SK-N-SH (cell line): ENCODE measurements at regions not wholly inside any gene's neighbourhood (a gene's known extent, or its start where the extent isn't known, plus 50 kb on each side); places are given as distances from the start of the nearest gene placed in this dataset.

Experiments
- CTCF ChIA-PET: fragments of 300-600, 350-600 bp; formaldehyde crosslinking; extraction: SDS; loops from one replicate; lab custom pipeline; 2021; lab: Yijun Ruan, JAX
- POLR2A ChIA-PET: fragments of 350-600 bp; sonication (Branson Sonifier 250); formaldehyde crosslinking; extraction: SDS; loops from one replicate; lab custom pipeline; 2020; ENCODE audit warnings: antibody characterized with exemption, inconsistent platforms; lab: Yijun Ruan, JAX
- DNase-seq: peaks from one replicate; pipeline ENCODE4 v3.0.0; 2012
- H2AFZ ChIP-seq: fragments of 200-600 bp; sonication (generic); 2 replicates; pipeline ENCODE4 v1.8.1; 2016; ENCODE audit warnings: antibody characterized with exemption, mild to moderate bottlenecking, low read depth
- H3F3A ChIP-seq: fragments of 200-600 bp; sonication (generic); replicated peaks from 2 replicates; pipeline ENCODE3; 2016; ENCODE audit warnings: antibody characterized with exemption, mild to moderate bottlenecking; ENCODE audit not compliant: insufficient read depth
- H3K27ac ChIP-seq, 2 experiments: fragments of 200-500 bp in 1 of 2; fragments of 200-600 bp in 1 of 2; sonication (Bioruptor generic) in 1 of 2; sonication (generic), shearing (Covaris generic) in 1 of 2; 2 replicates each; pipeline versions ENCODE4 v1.5.1 to v1.6.1; 2014 to 2016; ENCODE audit warnings: low read depth in 2 of 2, inconsistent platforms in 1 of 2, low read length in 1 of 2, mild to moderate bottlenecking in 1 of 2, mixed read lengths in 1 of 2
- H3K27me3 ChIP-seq: fragments of 200-600 bp; sonication (generic), shearing (Covaris generic); 2 replicates; pipeline ENCODE4 v1.6.1; 2016; ENCODE audit warnings: mixed run types; ENCODE audit not compliant: insufficient read depth
- H3K36me3 ChIP-seq, 2 experiments: fragments of 200-500 bp in 1 of 2; fragments of 200-600 bp in 1 of 2; sonication (Bioruptor generic) in 1 of 2; sonication (generic) in 1 of 2; replicated peaks in 1 of 2; 2 replicates each; pipeline versions ENCODE3 to v1.5.1; 2014 to 2016; ENCODE audit warnings: low read length in 1 of 2, mild to moderate bottlenecking in 1 of 2; ENCODE audit not compliant: insufficient read depth in 2 of 2, control insufficient read depth in 1 of 2
- H3K4me1 ChIP-seq, 2 experiments: fragments of 200-500 bp in 1 of 2; fragments of 200-600 bp in 1 of 2; sonication (Bioruptor generic) in 1 of 2; sonication (generic), shearing (Covaris generic) in 1 of 2; 2 replicates each; pipeline versions ENCODE4 v1.5.1 to v1.6.1; 2014 to 2016; ENCODE audit warnings: low read depth in 1 of 2, low read length in 1 of 2, mixed run types in 1 of 2; ENCODE audit not compliant: insufficient read depth in 2 of 2, control insufficient read depth in 1 of 2
- H3K4me2 ChIP-seq: fragments of 200-600 bp; sonication (generic), shearing (Covaris generic); 2 replicates; pipeline ENCODE4 v1.6.1; 2017; ENCODE audit warnings: mixed run types
- H3K4me3 ChIP-seq, 2 experiments: fragments of 200-500 bp in 1 of 2; fragments of 200-600 bp in 1 of 2; sonication (Bioruptor generic) in 1 of 2; sonication (generic), shearing (Covaris generic) in 1 of 2; 2 replicates each; pipeline versions ENCODE4 v1.5.1 to v1.8.1; 2014 to 2016; ENCODE audit warnings: low read depth in 2 of 2, inconsistent platforms in 1 of 2, low read length in 1 of 2, mild to moderate bottlenecking in 1 of 2, mixed read lengths in 1 of 2, moderate library complexity in 1 of 2
- H3K79me2 ChIP-seq: fragments of 200-600 bp; sonication (generic); 2 replicates; pipeline ENCODE4 v1.8.1; 2017; ENCODE audit warnings: mild to moderate bottlenecking; ENCODE audit not compliant: insufficient read depth
- H3K9ac ChIP-seq: fragments of 200-600 bp; sonication (generic); 2 replicates; pipeline ENCODE4 v1.6.1; 2017; ENCODE audit warnings: mixed run types
- H3K9me2 ChIP-seq: fragments of 200-600 bp; sonication (generic); 2 replicates; pipeline ENCODE4 v1.6.1; 2017; ENCODE audit warnings: mixed run types
- H3K9me3 ChIP-seq: fragments of 200-600 bp; sonication (generic); 2 replicates; pipeline ENCODE4 v1.6.1; 2017; ENCODE audit warnings: mixed run types, mild to moderate bottlenecking, moderate library complexity
- H4K20me1 ChIP-seq: fragments of 200-600 bp; sonication (generic); 2 replicates; pipeline ENCODE4 v1.6.1; 2017; ENCODE audit warnings: mild to moderate bottlenecking, mixed run types; ENCODE audit not compliant: insufficient read depth
- ELF1 ChIP-seq: IDR thresholded peaks from 2 replicates; pipeline ENCODE4 v1.4.0; 2012
- EP300 ChIP-seq, 2 experiments: IDR thresholded peaks; 2 replicates each; pipeline versions ENCODE4 v1.4.0 to v1.6.1; 2012; ENCODE audit warnings: borderline replicate concordance in 1 of 2, low read depth in 1 of 2, low read length in 1 of 2
- EZH2phosphoT487 ChIP-seq: fragments of 200-600 bp; sonication (generic); IDR thresholded peaks from 2 replicates; pipeline ENCODE4 v1.6.1; 2017; ENCODE audit warnings: low read depth, mixed run types, mild to moderate bottlenecking, antibody characterized with exemption, moderate library complexity, borderline replicate concordance
- FOSL2 ChIP-seq: IDR thresholded peaks from 2 replicates; pipeline ENCODE4 v1.4.0; 2012; ENCODE audit warnings: low read depth, mild to moderate bottlenecking, moderate library complexity, borderline replicate concordance
- FOXJ3 ChIP-seq: sonication (generic); formaldehyde crosslinking; IDR thresholded peaks from 2 replicates; pipeline ENCODE4 v1.5.1; 2020; ENCODE audit warnings: mild to moderate bottlenecking, missing genetic modification reagents
- GATA2 ChIP-seq: sonication (generic); formaldehyde crosslinking; IDR thresholded peaks from 2 replicates; pipeline ENCODE4 v1.5.0; 2020; ENCODE audit warnings: mild to moderate bottlenecking, missing genetic modification reagents
- JUND ChIP-seq: IDR thresholded peaks from 2 replicates; pipeline ENCODE4 v1.4.0; 2012
- MXI1 ChIP-seq: IDR thresholded peaks from 2 replicates; pipeline ENCODE4 v1.6.1; 2012; ENCODE audit warnings: mild to moderate bottlenecking, low read depth, low read length, improper control_type of control experiment
- NFIC ChIP-seq: IDR thresholded peaks from 2 replicates; pipeline ENCODE4 v1.4.0; 2012; ENCODE audit warnings: borderline replicate concordance
- POLR2AphosphoS5 ChIP-seq: IDR thresholded peaks from 2 replicates; pipeline ENCODE4 v1.6.1; 2012; ENCODE audit warnings: low read depth, low read length
- RAD21 ChIP-seq: IDR thresholded peaks from 2 replicates; pipeline ENCODE4 v1.6.1; 2012; ENCODE audit warnings: mild to moderate bottlenecking, low read length
- RCOR1 ChIP-seq: fragments of 150-350 bp; IDR thresholded peaks from 2 replicates; pipeline ENCODE4 v1.6.1; 2017; ENCODE audit warnings: antibody characterized with exemption, low read length
- RXRA ChIP-seq: IDR thresholded peaks from 2 replicates; pipeline ENCODE4 v1.4.0; 2012; ENCODE audit warnings: low read depth, mild to moderate bottlenecking, borderline replicate concordance
- SMC3 ChIP-seq: IDR thresholded peaks from 2 replicates; pipeline ENCODE4 v1.6.1; 2012; ENCODE audit warnings: low read depth, low read length, improper control_type of control experiment
- TAF1 ChIP-seq: IDR thresholded peaks from 2 replicates; pipeline ENCODE4 v1.6.1; 2012; ENCODE audit warnings: low read depth, mild to moderate bottlenecking, low read length, moderate library complexity, borderline replicate concordance
- TEAD4 ChIP-seq: IDR thresholded peaks from 2 replicates; pipeline ENCODE4 v1.4.0; 2012; ENCODE audit warnings: mild to moderate bottlenecking, borderline replicate concordance; ENCODE audit not compliant: insufficient read depth
- WGBS: methylation state at CpG from one replicate; pipeline ENCODE4 v1.1.6; 2017; ENCODE audit warnings: low lambda C conversion rate; 5-methylcytosine and 5-hydroxymethylcytosine counted together
- TF ChIP-seq, protein P1 (sequence below): fragments of 200-600 bp; sonication (generic); IDR thresholded peaks from 2 replicates; pipeline ENCODE4 v1.6.1; 2017; ENCODE audit warnings: antibody characterized with exemption, mild to moderate bottlenecking, moderate library complexity
- TF ChIP-seq, protein P2 (sequence below): IDR thresholded peaks from 2 replicates; pipeline ENCODE4 v1.6.1; 2012; ENCODE audit warnings: mild to moderate bottlenecking, low read depth, low read length, moderate library complexity
- TF ChIP-seq, protein P3 (sequence below): IDR thresholded peaks from 2 replicates; pipeline ENCODE4 v1.4.0; 2012; ENCODE audit warnings: low read depth, borderline replicate concordance
- TF ChIP-seq, protein P4 (sequence below): IDR thresholded peaks from 2 replicates; pipeline ENCODE4; 2012

DNA sequence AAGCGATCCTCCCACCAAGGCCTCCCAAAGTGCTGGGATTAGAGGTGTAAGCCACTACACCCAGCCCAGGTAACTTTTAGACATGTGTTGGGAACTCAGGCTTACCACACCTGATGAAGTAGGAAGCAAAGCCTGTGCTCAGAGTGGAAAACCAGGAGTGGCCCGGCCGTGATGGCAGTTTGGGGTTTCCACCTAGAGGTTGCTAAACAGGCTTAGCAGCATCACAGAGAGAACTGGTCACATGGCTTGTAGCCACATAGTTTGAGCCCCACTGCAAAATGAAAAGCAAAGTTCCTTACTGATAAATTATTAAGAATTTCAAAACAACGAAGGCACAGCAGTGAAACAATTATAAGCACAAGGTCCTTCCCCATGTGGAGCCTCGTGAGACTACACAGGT, 142.6 kb upstream of the CXADR start:
- H4K20me1 ChIP-seq, result no peaks in the 10 kb centered on the region
- CTCF ChIA-PET, result interaction anchor here (0.9 kb wide), 1 partner anchor 17 kb away, joined by 3 read pairs; no protein-coding TSS in a partner anchor
- H3K79me2 ChIP-seq, result no peaks in the 10 kb centered on the region
- DNase-seq, result no peak
- no peaks in the 10 kb centered on the region for H3K9me2 ChIP-seq
- H3K36me3 ChIP-seq, result no peaks in the 10 kb centered on the region
- no peaks in the 10 kb centered on the region; a peak in 1 of 4 replicates for H3K4me1 ChIP-seq
- no peak overlapping the region for H2AFZ ChIP-seq
- H3K9me3 ChIP-seq, result no peaks in the 10 kb centered on the region
- WGBS, result 69% methylated on average over 5 of the region's 5 CpGs
- TF ChIP-seq MXI1 (no peak), RXRA (no peak), SMC3 (no peak), FOXJ3 (CRISPR knock-in tag) (no peak), RAD21 (no peak), POLR2AphosphoS5 (no peak), TAF1 (no peak), EP300 (IDR thresholded peaks at IDR 0.05; ENCODE audit: borderline replicate concordance in 1 of 2, low read depth in 1 of 2, low read length in 1 of 2) (no peak), FOSL2 (no peak), TEAD4 (no peak), RCOR1 (no peak), GATA2 (CRISPR knock-in tag) (no peak), JUND (no peak), NFIC (no peak), ELF1 (no peak), EZH2phosphoT487 (no peak)
- TF ChIP-seq, protein P1, sequence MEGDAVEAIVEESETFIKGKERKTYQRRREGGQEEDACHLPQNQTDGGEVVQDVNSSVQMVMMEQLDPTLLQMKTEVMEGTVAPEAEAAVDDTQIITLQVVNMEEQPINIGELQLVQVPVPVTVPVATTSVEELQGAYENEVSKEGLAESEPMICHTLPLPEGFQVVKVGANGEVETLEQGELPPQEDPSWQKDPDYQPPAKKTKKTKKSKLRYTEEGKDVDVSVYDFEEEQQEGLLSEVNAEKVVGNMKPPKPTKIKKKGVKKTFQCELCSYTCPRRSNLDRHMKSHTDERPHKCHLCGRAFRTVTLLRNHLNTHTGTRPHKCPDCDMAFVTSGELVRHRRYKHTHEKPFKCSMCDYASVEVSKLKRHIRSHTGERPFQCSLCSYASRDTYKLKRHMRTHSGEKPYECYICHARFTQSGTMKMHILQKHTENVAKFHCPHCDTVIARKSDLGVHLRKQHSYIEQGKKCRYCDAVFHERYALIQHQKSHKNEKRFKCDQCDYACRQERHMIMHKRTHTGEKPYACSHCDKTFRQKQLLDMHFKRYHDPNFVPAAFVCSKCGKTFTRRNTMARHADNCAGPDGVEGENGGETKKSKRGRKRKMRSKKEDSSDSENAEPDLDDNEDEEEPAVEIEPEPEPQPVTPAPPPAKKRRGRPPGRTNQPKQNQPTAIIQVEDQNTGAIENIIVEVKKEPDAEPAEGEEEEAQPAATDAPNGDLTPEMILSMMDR, result no peak
- TF ChIP-seq, protein P2, sequence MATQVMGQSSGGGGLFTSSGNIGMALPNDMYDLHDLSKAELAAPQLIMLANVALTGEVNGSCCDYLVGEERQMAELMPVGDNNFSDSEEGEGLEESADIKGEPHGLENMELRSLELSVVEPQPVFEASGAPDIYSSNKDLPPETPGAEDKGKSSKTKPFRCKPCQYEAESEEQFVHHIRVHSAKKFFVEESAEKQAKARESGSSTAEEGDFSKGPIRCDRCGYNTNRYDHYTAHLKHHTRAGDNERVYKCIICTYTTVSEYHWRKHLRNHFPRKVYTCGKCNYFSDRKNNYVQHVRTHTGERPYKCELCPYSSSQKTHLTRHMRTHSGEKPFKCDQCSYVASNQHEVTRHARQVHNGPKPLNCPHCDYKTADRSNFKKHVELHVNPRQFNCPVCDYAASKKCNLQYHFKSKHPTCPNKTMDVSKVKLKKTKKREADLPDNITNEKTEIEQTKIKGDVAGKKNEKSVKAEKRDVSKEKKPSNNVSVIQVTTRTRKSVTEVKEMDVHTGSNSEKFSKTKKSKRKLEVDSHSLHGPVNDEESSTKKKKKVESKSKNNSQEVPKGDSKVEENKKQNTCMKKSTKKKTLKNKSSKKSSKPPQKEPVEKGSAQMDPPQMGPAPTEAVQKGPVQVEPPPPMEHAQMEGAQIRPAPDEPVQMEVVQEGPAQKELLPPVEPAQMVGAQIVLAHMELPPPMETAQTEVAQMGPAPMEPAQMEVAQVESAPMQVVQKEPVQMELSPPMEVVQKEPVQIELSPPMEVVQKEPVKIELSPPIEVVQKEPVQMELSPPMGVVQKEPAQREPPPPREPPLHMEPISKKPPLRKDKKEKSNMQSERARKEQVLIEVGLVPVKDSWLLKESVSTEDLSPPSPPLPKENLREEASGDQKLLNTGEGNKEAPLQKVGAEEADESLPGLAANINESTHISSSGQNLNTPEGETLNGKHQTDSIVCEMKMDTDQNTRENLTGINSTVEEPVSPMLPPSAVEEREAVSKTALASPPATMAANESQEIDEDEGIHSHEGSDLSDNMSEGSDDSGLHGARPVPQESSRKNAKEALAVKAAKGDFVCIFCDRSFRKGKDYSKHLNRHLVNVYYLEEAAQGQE, result no peak
- TF ChIP-seq, protein P3, sequence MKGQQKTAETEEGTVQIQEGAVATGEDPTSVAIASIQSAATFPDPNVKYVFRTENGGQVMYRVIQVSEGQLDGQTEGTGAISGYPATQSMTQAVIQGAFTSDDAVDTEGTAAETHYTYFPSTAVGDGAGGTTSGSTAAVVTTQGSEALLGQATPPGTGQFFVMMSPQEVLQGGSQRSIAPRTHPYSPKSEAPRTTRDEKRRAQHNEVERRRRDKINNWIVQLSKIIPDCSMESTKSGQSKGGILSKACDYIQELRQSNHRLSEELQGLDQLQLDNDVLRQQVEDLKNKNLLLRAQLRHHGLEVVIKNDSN, result no peak
- TF ChIP-seq, protein P4, sequence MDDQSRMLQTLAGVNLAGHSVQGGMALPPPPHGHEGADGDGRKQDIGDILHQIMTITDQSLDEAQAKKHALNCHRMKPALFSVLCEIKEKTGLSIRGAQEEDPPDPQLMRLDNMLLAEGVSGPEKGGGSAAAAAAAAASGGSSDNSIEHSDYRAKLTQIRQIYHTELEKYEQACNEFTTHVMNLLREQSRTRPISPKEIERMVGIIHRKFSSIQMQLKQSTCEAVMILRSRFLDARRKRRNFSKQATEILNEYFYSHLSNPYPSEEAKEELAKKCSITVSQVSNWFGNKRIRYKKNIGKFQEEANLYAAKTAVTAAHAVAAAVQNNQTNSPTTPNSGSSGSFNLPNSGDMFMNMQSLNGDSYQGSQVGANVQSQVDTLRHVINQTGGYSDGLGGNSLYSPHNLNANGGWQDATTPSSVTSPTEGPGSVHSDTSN, result no peak
- TF ChIP-seq, all 33 proteins: peak for 0
- no peaks in the 10 kb centered on the region for H3F3A ChIP-seq
- H3K4me3 ChIP-seq, result no peak overlapping the region
- H3K27ac ChIP-seq, result no peak overlapping the region
- no peak overlapping the region for H3K4me2 ChIP-seq
- POLR2A ChIA-PET, result no interaction called here
- H3K27me3 ChIP-seq, result no peaks in the 10 kb centered on the region
- no peak overlapping the region for H3K9ac ChIP-seq
